Endometrium (tissue), 2 donors: ENCODE measurements at regions not wholly inside any gene's neighbourhood (a gene's known extent, or its start where the extent isn't known, plus 50 kb on each side); places are given as distances from the start of the nearest gene placed in this dataset.

Source experiments
- FAIRE-seq: peaks from 2 replicates; lab custom pipeline; 2012; peaks lifted over from hg19 to GRCh38; lab: Jason Lieb, UNC
- donor health status: control.
- donor health status: control.

- FAIRE-seq: no peak
Measured at GRCh38 chr20:41939659-41940058, 321.5 kb upstream of the CHD6 start.

- no peak for FAIRE-seq
Measured at GRCh38 chr20:41938353-41938752, 320.2 kb upstream of the CHD6 start.

- FAIRE-seq: no peak
Measured at GRCh38 chr20:41935259-41935791, 317.1 kb upstream of the CHD6 start.

GRCh38 chr20:41932431-41932830, 314.3 kb upstream of the CHD6 start:
- FAIRE-seq: no peak

GRCh38 chr20:41927655-41928054, 309.5 kb upstream of the CHD6 start:
- no peak for FAIRE-seq

GRCh38 chr20:41927189-41927588, 309.0 kb upstream of the CHD6 start:
- no peak for FAIRE-seq

- FAIRE-seq: no peak
Measured at GRCh38 chr20:41925476-41925875, 307.3 kb upstream of the CHD6 start.

- FAIRE-seq: no peak
Measured at GRCh38 chr20:41923624-41924023, 305.4 kb upstream of the CHD6 start.

GRCh38 chr20:41913146-41913545, 295.0 kb upstream of the CHD6 start:
- FAIRE-seq: no peak

GRCh38 chr20:41910558-41910957, 292.4 kb upstream of the CHD6 start:
- no peak for FAIRE-seq

- FAIRE-seq: no peak
Measured at GRCh38 chr20:41905199-41905598, 287.0 kb upstream of the CHD6 start.

GRCh38 chr20:41903586-41903985, 285.4 kb upstream of the CHD6 start:
- FAIRE-seq: no peak

GRCh38 chr20:41902346-41902745, 284.2 kb upstream of the CHD6 start:
- FAIRE-seq: no peak

GRCh38 chr20:41900201-41900691, 282.1 kb upstream of the CHD6 start:
- no peak for FAIRE-seq

GRCh38 chr20:41897708-41898107, 279.5 kb upstream of the CHD6 start:
- FAIRE-seq: no peak

GRCh38 chr20:41895241-41896032, 277.3 kb upstream of the CHD6 start:
- FAIRE-seq: no peak

- FAIRE-seq: no peak
Measured at GRCh38 chr20:41894255-41894963, 276.2 kb upstream of the CHD6 start.

- FAIRE-seq: no peak
Measured at GRCh38 chr20:41892031-41892430, 273.9 kb upstream of the CHD6 start.

GRCh38 chr20:41889844-41890224, 271.7 kb upstream of the CHD6 start:
- FAIRE-seq: no peak

- no peak for FAIRE-seq
Measured at GRCh38 chr20:41889126-41889843, 271.1 kb upstream of the CHD6 start.

- no peak for FAIRE-seq
Measured at GRCh38 chr20:41888434-41888833, 270.3 kb upstream of the CHD6 start.

GRCh38 chr20:41887500-41887899, 269.3 kb upstream of the CHD6 start:
- no peak for FAIRE-seq
